HepG2 (cell line): ENCODE measurements at regions not wholly inside any gene's neighbourhood (a gene's known extent, or its start where the extent isn't known, plus 50 kb on each side); places are given as distances from the start of the nearest gene placed in this dataset.
A peak's percentile ranks its signal among the peaks of the same experiment; 100 is the strongest.

Experiments
- CTCF ChIP-seq: sonication (generic); formaldehyde crosslinking; IDR thresholded peaks from 2 replicates; pipeline ENCODE4 v1.5.0; 2020; ENCODE audit warnings: mild to moderate bottlenecking, missing genetic modification reagents, moderate library complexity
- KLF13 ChIP-seq: sonication (generic); formaldehyde crosslinking; IDR thresholded peaks from 2 replicates; pipeline ENCODE4 v1.4.0; 2020; ENCODE audit warnings: mild to moderate bottlenecking, missing genetic modification reagents
- MAFK ChIP-seq, 2 experiments: IDR thresholded peaks in 1 of 2; conservative IDR thresholded peaks in 1 of 2; 2 replicates each; pipeline ENCODE4 v1.6.1; 2011; ENCODE audit warnings: improper control_type of control experiment in 2 of 2, low read length in 2 of 2
- MYC ChIP-seq: sonication (generic); formaldehyde crosslinking; IDR thresholded peaks from 2 replicates; pipeline ENCODE4 v1.9.0; 2021; ENCODE audit warnings: missing genetic modification reagents, borderline replicate concordance
- NONO ChIP-seq, 2 experiments: fragments of 450-650 bp in 1 of 2; sonication (generic) in 1 of 2; formaldehyde crosslinking in 1 of 2; IDR thresholded peaks in 1 of 2; conservative IDR thresholded peaks in 1 of 2; 2 replicates each; pipeline versions ENCODE4 v1.6.1 to v1.8.0; 2017 to 2022; ENCODE audit warnings: mild to moderate bottlenecking in 1 of 2, missing genetic modification reagents in 1 of 2, moderate library complexity in 1 of 2
- POLR2A ChIP-seq, 2 experiments: IDR thresholded peaks; 2 replicates each; pipeline ENCODE4 v1.6.1; 2011; ENCODE audit warnings: low read depth in 2 of 2, low read length in 2 of 2, mild to moderate bottlenecking in 1 of 2, moderate library complexity in 1 of 2; ENCODE audit not compliant: insufficient read depth in 1 of 2
- POLR2AphosphoS5 ChIP-seq: IDR thresholded peaks from 2 replicates; pipeline ENCODE4 v1.6.1; 2012; ENCODE audit warnings: low read depth, low read length
- RAD51 ChIP-seq: fragments of 450-650 bp; IDR thresholded peaks from 2 replicates; pipeline ENCODE4 v1.6.1; 2016; ENCODE audit warnings: borderline replicate concordance
- ZNF274 ChIP-seq: sonication (generic); formaldehyde crosslinking; IDR thresholded peaks from 2 replicates; pipeline ENCODE4 v1.5.1; 2020; ENCODE audit warnings: mild to moderate bottlenecking, missing genetic modification reagents
- ZNF282 ChIP-seq: fragments of 450-650 bp; IDR thresholded peaks from 2 replicates; pipeline ENCODE4 v1.6.1; 2018; ENCODE audit not compliant: partially characterized antibody
- TF ChIP-seq, protein P1 (sequence below): sonication (generic); formaldehyde crosslinking; IDR thresholded peaks from 2 replicates; pipeline ENCODE4 v1.4.0; 2020; ENCODE audit warnings: missing genetic modification reagents, mild to moderate bottlenecking, borderline replicate concordance
- TF ChIP-seq, protein P2 (sequence below): sonication (generic); formaldehyde crosslinking; IDR thresholded peaks from 2 replicates; pipeline ENCODE4 v1.4.0; 2020; ENCODE audit warnings: missing genetic modification reagents, borderline replicate concordance

DNA sequence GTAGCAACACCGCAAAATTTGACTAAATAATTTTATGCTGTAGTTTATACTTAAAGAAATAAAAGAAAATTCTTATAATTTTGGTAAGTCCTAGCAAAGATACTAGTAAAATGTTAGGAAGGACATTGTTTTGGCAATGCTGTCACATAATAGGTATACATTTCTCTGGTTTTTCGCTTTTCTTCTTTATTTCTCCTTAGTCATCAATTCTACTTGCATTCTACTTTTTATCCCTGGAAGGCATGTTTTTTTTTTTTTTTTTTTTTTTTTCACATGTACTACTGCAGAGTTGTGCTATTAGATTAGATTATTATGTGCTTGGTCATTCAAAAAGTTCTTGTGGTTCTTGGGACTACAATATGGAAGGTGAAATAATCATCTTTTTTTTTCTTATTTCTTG is 1421.2 kb downstream of the SI start:
- TF ChIP-seq, protein P1, sequence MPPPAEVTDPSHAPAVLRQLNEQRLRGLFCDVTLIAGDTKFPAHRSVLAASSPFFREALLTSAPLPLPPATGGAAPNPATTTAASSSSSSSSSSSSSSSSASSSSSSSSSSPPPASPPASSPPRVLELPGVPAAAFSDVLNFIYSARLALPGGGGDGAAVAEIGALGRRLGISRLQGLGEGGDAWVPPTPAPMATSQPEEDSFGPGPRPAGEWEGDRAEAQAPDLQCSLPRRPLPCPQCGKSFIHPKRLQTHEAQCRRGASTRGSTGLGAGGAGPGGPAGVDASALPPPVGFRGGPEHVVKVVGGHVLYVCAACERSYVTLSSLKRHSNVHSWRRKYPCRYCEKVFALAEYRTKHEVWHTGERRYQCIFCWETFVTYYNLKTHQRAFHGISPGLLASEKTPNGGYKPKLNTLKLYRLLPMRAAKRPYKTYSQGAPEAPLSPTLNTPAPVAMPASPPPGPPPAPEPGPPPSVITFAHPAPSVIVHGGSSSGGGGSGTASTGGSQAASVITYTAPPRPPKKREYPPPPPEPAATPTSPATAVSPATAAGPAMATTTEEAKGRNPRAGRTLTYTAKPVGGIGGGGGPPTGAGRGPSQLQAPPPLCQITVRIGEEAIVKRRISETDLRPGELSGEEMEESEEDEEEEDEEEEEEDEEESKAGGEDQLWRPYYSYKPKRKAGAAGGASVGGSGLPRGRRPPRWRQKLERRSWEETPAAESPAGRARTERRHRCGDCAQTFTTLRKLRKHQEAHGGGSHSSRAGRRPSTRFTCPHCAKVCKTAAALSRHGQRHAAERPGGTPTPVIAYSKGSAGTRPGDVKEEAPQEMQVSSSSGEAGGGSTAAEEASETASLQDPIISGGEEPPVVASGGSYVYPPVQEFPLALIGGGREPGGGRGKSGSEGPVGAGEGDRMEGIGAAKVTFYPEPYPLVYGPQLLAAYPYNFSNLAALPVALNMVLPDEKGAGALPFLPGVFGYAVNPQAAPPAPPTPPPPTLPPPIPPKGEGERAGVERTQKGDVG (CRISPR knock-in tag), result no peak
- no peak for TF ChIP-seq MYC
- TF ChIP-seq ZNF282, result no peak
- no peak for TF ChIP-seq RAD51
- no peak for TF ChIP-seq CTCF (CRISPR knock-in tag)
- no peak for TF ChIP-seq KLF13
- TF ChIP-seq, protein P2, sequence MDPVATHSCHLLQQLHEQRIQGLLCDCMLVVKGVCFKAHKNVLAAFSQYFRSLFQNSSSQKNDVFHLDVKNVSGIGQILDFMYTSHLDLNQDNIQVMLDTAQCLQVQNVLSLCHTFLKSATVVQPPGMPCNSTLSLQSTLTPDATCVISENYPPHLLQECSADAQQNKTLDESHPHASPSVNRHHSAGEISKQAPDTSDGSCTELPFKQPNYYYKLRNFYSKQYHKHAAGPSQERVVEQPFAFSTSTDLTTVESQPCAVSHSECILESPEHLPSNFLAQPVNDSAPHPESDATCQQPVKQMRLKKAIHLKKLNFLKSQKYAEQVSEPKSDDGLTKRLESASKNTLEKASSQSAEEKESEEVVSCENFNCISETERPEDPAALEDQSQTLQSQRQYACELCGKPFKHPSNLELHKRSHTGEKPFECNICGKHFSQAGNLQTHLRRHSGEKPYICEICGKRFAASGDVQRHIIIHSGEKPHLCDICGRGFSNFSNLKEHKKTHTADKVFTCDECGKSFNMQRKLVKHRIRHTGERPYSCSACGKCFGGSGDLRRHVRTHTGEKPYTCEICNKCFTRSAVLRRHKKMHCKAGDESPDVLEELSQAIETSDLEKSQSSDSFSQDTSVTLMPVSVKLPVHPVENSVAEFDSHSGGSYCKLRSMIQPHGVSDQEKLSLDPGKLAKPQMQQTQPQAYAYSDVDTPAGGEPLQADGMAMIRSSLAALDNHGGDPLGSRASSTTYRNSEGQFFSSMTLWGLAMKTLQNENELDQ, result no peak
- TF ChIP-seq POLR2AphosphoS5, result no peak
- TF ChIP-seq ZNF274 (CRISPR knock-in tag), result no peak
- TF ChIP-seq MAFK (conservative IDR thresholded peaks at IDR 0.05 in 1 of 2, IDR thresholded peaks at IDR 0.05 in 1 of 2; ENCODE audit: low read length in 2 of 2), result peak; percentile 59 to 73
- TF ChIP-seq POLR2A (IDR thresholded peaks at IDR 0.05; ENCODE audit: insufficient read depth in 1 of 2, low read depth in 2 of 2, low read length in 2 of 2), result no peak
- TF ChIP-seq NONO (IDR thresholded peaks at IDR 0.05), result no peak
- TF ChIP-seq NONO (CRISPR knock-in tag; conservative IDR thresholded peaks at IDR 0.05), result no peak
